MG63 (cell line): ENCODE measurements at regions not wholly inside any gene's neighbourhood (a gene's known extent, or its start where the extent isn't known, plus 50 kb on each side); places are given as distances from the start of the nearest gene placed in this dataset.
"Not testable (repeated sequence)": the region's sequence is repeated elsewhere in the genome, so short reads cannot be mapped to it uniquely, and the experiment has no call there.

ENCODE experiments used
- DNase-seq: peaks from one replicate; pipeline ENCODE4 v3.0.0-alpha.2; 2020
- H3K27me3 ChIP-seq: fragments of 250-450 bp; sonication (Bioruptor Pico); 2 replicates; pipeline ENCODE4 v1.5.1; 2020; ENCODE audit warnings: mild to moderate bottlenecking, moderate library complexity
- H3K36me3 ChIP-seq: fragments of 250-450 bp; sonication (Bioruptor Pico); 2 replicates; pipeline ENCODE4 v1.5.1; 2020; ENCODE audit warnings: mild to moderate bottlenecking, moderate library complexity
- H3K4me3 ChIP-seq: fragments of 250-450 bp; sonication (Bioruptor Pico); 2 replicates; pipeline ENCODE4 v1.5.1; 2020; ENCODE audit warnings: mild to moderate bottlenecking, moderate library complexity
- H3K9me3 ChIP-seq: fragments of 250-450 bp; sonication (Bioruptor Pico); 2 replicates; pipeline ENCODE4 v1.5.1; 2020; ENCODE audit warnings: mild to moderate bottlenecking, moderate library complexity

GRCh38 chr6:79403563-79403962 lies 133.7 kb downstream of the LCA5 start:
- no peak for DNase-seq
- Histone ChIP-seq H3K36me3 (no peaks in the 10 kb centered on the region), H3K27me3 (no peaks in the 10 kb centered on the region), H3K4me3 (no peak overlapping the region), H3K9me3 (0 out of 2 replicates have a peak, but pooled peaks cover 4% of the 10 kb centered on the region)

- Histone ChIP-seq H3K36me3 (no peaks in the 10 kb centered on the region), H3K4me3 (no peak overlapping the region), H3K9me3 (0 out of 2 replicates have a peak, but pooled peaks cover 4% of the 10 kb centered on the region), H3K27me3 (no peaks in the 10 kb centered on the region)
- DNase-seq, result peak; percentile 6
Measured at GRCh38 chr6:79403086-79403485, 134.1 kb downstream of the LCA5 start.

GRCh38 chr6:79399499-79399898 lies 137.7 kb downstream of the LCA5 start:
- Histone ChIP-seq H3K36me3 (no peaks in the 10 kb centered on the region), H3K27me3 (no peaks in the 10 kb centered on the region), H3K9me3 (no peaks in the 10 kb centered on the region), H3K4me3 (no peak overlapping the region)
- DNase-seq, result no peak

- DNase-seq, H3K4me3 ChIP-seq, H3K36me3 ChIP-seq, H3K9me3 ChIP-seq, H3K27me3 ChIP-seq: not testable (repeated sequence)
Measured at GRCh38 chr6:79398617-79399016, 138.6 kb downstream of the LCA5 start.

- H3K4me3 ChIP-seq, result no peak overlapping the region
- H3K27me3 ChIP-seq, result no peaks in the 10 kb centered on the region
Measured at GRCh38 chr6:79396625-79397024, 140.6 kb downstream of the LCA5 start.

GRCh38 chr6:79394690-79395089 lies 142.5 kb downstream of the LCA5 start:
- Histone ChIP-seq H3K9me3 (no peaks in the 10 kb centered on the region), H3K27me3 (no peaks in the 10 kb centered on the region), H3K36me3 (no peaks in the 10 kb centered on the region), H3K4me3 (no peak overlapping the region)
- no peak for DNase-seq

More at GRCh38 chr6:79396625-79397024, 140.6 kb downstream of the LCA5 start:
- DNase-seq, result no peak
- no peaks in the 10 kb centered on the region for H3K9me3 ChIP-seq
- no peaks in the 10 kb centered on the region for H3K36me3 ChIP-seq

- DNase-seq, result no peak
- Histone ChIP-seq H3K4me3 (no peak overlapping the region), H3K27me3 (no peaks in the 10 kb centered on the region), H3K36me3 (no peaks in the 10 kb centered on the region), H3K9me3 (no peaks in the 10 kb centered on the region)
Measured at GRCh38 chr6:79392094-79392493, 145.1 kb downstream of the LCA5 start.

GRCh38 chr6:79391480-79391879 lies 145.8 kb downstream of the LCA5 start:
- no peak for DNase-seq
- Histone ChIP-seq H3K27me3 (no peaks in the 10 kb centered on the region), H3K36me3 (no peaks in the 10 kb centered on the region), H3K9me3 (no peaks in the 10 kb centered on the region), H3K4me3 (no peak overlapping the region)

- Histone ChIP-seq H3K27me3 (no peaks in the 10 kb centered on the region), H3K4me3 (no peak overlapping the region), H3K36me3 (no peaks in the 10 kb centered on the region), H3K9me3 (no peaks in the 10 kb centered on the region)
- no peak for DNase-seq
Measured at GRCh38 chr6:79385893-79386292, 151.3 kb downstream of the LCA5 start.

GRCh38 chr6:79385333-79385732 lies 150.9 kb upstream of the HMGN3 start:
- DNase-seq, result peak; percentile 27

GRCh38 chr6:79384845-79385244 lies 150.4 kb upstream of the HMGN3 start:
- Histone ChIP-seq H3K4me3 (no peak overlapping the region), H3K36me3 (no peaks in the 10 kb centered on the region), H3K27me3 (no peaks in the 10 kb centered on the region), H3K9me3 (no peaks in the 10 kb centered on the region)
- peak; percentile 9 for DNase-seq

More at GRCh38 chr6:79385333-79385732, 150.9 kb upstream of the HMGN3 start:
- H3K4me3 ChIP-seq, result no peak overlapping the region
- H3K27me3 ChIP-seq, result no peaks in the 10 kb centered on the region
- H3K36me3 ChIP-seq, result no peaks in the 10 kb centered on the region
- no peaks in the 10 kb centered on the region for H3K9me3 ChIP-seq

GRCh38 chr6:79378957-79379356 lies 144.5 kb upstream of the HMGN3 start:
- Histone ChIP-seq H3K9me3 (no peaks in the 10 kb centered on the region), H3K4me3 (no peak overlapping the region), H3K36me3 (no peaks in the 10 kb centered on the region), H3K27me3 (no peaks in the 10 kb centered on the region)
- no peak for DNase-seq

GRCh38 chr6:79377888-79378348 lies 143.4 kb upstream of the HMGN3 start:
- peak; percentile 3 for DNase-seq
- H3K36me3 ChIP-seq, result no peaks in the 10 kb centered on the region
- H3K9me3 ChIP-seq, result no peaks in the 10 kb centered on the region
- H3K27me3 ChIP-seq, result no peaks in the 10 kb centered on the region
- no peak overlapping the region for H3K4me3 ChIP-seq

GRCh38 chr6:79377047-79377446 lies 142.6 kb upstream of the HMGN3 start:
- no peak overlapping the region for H3K4me3 ChIP-seq
- no peaks in the 10 kb centered on the region for H3K36me3 ChIP-seq
- H3K27me3 ChIP-seq, result no peaks in the 10 kb centered on the region
- DNase-seq, result peak; percentile 16
- no peaks in the 10 kb centered on the region for H3K9me3 ChIP-seq

- no peak overlapping the region for H3K4me3 ChIP-seq
- H3K9me3 ChIP-seq, result no peaks in the 10 kb centered on the region; the same call in 1 of the 2 replicates
- H3K36me3 ChIP-seq, result no peaks in the 10 kb centered on the region
- no peaks in the 10 kb centered on the region for H3K27me3 ChIP-seq
- no peak for DNase-seq
Measured at GRCh38 chr6:79375635-79376337, 141.3 kb upstream of the HMGN3 start.

- Histone ChIP-seq H3K4me3 (no peak overlapping the region), H3K27me3 (no peaks in the 10 kb centered on the region), H3K9me3 (peaks cover 2% of the 10 kb centered on the region; the same call in 1 of the 2 replicates), H3K36me3 (no peaks in the 10 kb centered on the region)
- no peak for DNase-seq
Measured at GRCh38 chr6:79374308-79374707, 139.8 kb upstream of the HMGN3 start.

- Histone ChIP-seq H3K9me3 (peaks cover 2% of the 10 kb centered on the region; the same call in 1 of the 2 replicates), H3K27me3 (no peaks in the 10 kb centered on the region), H3K36me3 (no peaks in the 10 kb centered on the region), H3K4me3 (no peak overlapping the region)
- no peak for DNase-seq
Measured at GRCh38 chr6:79373880-79374279, 139.4 kb upstream of the HMGN3 start.

- Histone ChIP-seq H3K36me3 (no peaks in the 10 kb centered on the region), H3K4me3 (no peak overlapping the region), H3K27me3 (no peaks in the 10 kb centered on the region), H3K9me3 (peaks cover 2% of the 10 kb centered on the region; the same call in 1 of the 2 replicates)
- DNase-seq, result no peak
Measured at GRCh38 chr6:79373246-79373645, 138.8 kb upstream of the HMGN3 start.
